Loucy (cell line): ENCODE measurements at regions not wholly inside any gene's neighbourhood (a gene's known extent, or its start where the extent isn't known, plus 50 kb on each side); places are given as distances from the start of the nearest gene placed in this dataset.

Source experiments
- H2AFZ ChIP-seq: fragments of 200-600 bp; sonication (generic); 2 replicates; pipeline ENCODE4 v1.6.0; 2016; ENCODE audit warnings: antibody characterized with exemption, mild to moderate bottlenecking, low read length, moderate library complexity
- H3F3A ChIP-seq: fragments of 200-600 bp; 2 replicates; pipeline ENCODE4 v1.6.0; 2016; ENCODE audit warnings: antibody characterized with exemption, low read depth, mild to moderate bottlenecking
- H3K27me3 ChIP-seq: fragments of 200-600 bp; sonication (generic); 2 replicates; pipeline ENCODE4 v1.6.1; 2014; ENCODE audit warnings: low read length, mild to moderate bottlenecking; ENCODE audit not compliant: insufficient read depth, poor library complexity, severe bottlenecking
- H3K36me3 ChIP-seq: fragments of 200-600 bp; sonication (generic); 2 replicates; pipeline ENCODE4 v1.6.1; 2016; ENCODE audit warnings: low read length; ENCODE audit not compliant: insufficient read depth
- H3K4me1 ChIP-seq: fragments of 200-600 bp; sonication (generic); 2 replicates; pipeline ENCODE4 v1.5.1; 2014; ENCODE audit warnings: low read length, mild to moderate bottlenecking; ENCODE audit not compliant: insufficient read depth, poor library complexity, severe bottlenecking
- H3K4me2 ChIP-seq: fragments of 200-600 bp; sonication (generic); 2 replicates; pipeline ENCODE4 v1.6.0; 2014; ENCODE audit warnings: antibody characterized with exemption, low read length, low read depth, mild to moderate bottlenecking; ENCODE audit not compliant: poor library complexity, severe bottlenecking
- H3K4me3 ChIP-seq: fragments of 200-600 bp; sonication (generic); 2 replicates; pipeline ENCODE4 v1.5.1; 2014; ENCODE audit warnings: low read length, mild to moderate bottlenecking, mixed read lengths; ENCODE audit not compliant: poor library complexity, severe bottlenecking
- H3K79me2 ChIP-seq: fragments of 200-600 bp; sonication (generic); 2 replicates; pipeline ENCODE4 v1.6.1; 2014; ENCODE audit warnings: low read length; ENCODE audit not compliant: insufficient read depth
- H3K9ac ChIP-seq: fragments of 200-600 bp; sonication (generic); 2 replicates; pipeline ENCODE4 v1.6.0; 2014; ENCODE audit warnings: mild to moderate bottlenecking, low read depth, low read length, moderate library complexity; ENCODE audit not compliant: poor library complexity, severe bottlenecking
- H3K9me2 ChIP-seq: fragments of 200-600 bp; sonication (generic); replicated peaks from 2 replicates; pipeline ENCODE4 v1.6.1; 2016; ENCODE audit warnings: low read depth, low read length, mixed read lengths
- H3K9me3 ChIP-seq: fragments of 200-600 bp; sonication (generic); 2 replicates; pipeline ENCODE4 v1.6.1; 2014; ENCODE audit warnings: mild to moderate bottlenecking, antibody characterized with exemption, low read length, low read depth; ENCODE audit not compliant: insufficient read depth
- H4K20me1 ChIP-seq: fragments of 200-600 bp; sonication (generic); 2 replicates; pipeline ENCODE4 v1.6.0; 2014; ENCODE audit warnings: antibody characterized with exemption, low read length, mild to moderate bottlenecking; ENCODE audit not compliant: insufficient read depth, poor library complexity, severe bottlenecking
- CTCF ChIP-seq: fragments of 200-600 bp; sonication (generic); conservative IDR thresholded peaks from 2 replicates; pipeline ENCODE4 v1.5.1; 2014; ENCODE audit warnings: mild to moderate bottlenecking, antibody characterized with exemption, low read length
- EZH2phosphoT487 ChIP-seq: fragments of 200-600 bp; IDR thresholded peaks from 2 replicates; pipeline ENCODE4 v1.6.1; 2018; ENCODE audit warnings: antibody characterized with exemption, mild to moderate bottlenecking, moderate library complexity, borderline replicate concordance

GRCh38 chr17:74110467-74110866 lies 93.0 kb upstream of the RPL38 start:
- no peaks in the 10 kb centered on the region for H4K20me1 ChIP-seq
- H3K9me2 ChIP-seq = no peaks in the 10 kb centered on the region
- H3K79me2 ChIP-seq = no peaks in the 10 kb centered on the region
- no peak overlapping the region for H2AFZ ChIP-seq
- no peak overlapping the region for H3K4me2 ChIP-seq
- no peak for TF ChIP-seq CTCF
- TF ChIP-seq EZH2phosphoT487 = no peak
- no peaks in the 10 kb centered on the region for H3K9me3 ChIP-seq
- no peak overlapping the region for H3K4me3 ChIP-seq
- no peak overlapping the region for H3K9ac ChIP-seq
- no peaks in the 10 kb centered on the region for H3K4me1 ChIP-seq
- no peaks in the 10 kb centered on the region for H3F3A ChIP-seq
- H3K36me3 ChIP-seq = no peaks in the 10 kb centered on the region
- no peaks in the 10 kb centered on the region for H3K27me3 ChIP-seq

GRCh38 chr17:74113326-74113725 lies 90.2 kb upstream of the RPL38 start:
- H3K36me3 ChIP-seq = no peaks in the 10 kb centered on the region
- H3K9ac ChIP-seq = no peak overlapping the region
- H3K4me2 ChIP-seq = no peak overlapping the region
- no peak overlapping the region for H2AFZ ChIP-seq
- no peaks in the 10 kb centered on the region for H3K4me1 ChIP-seq
- H3K9me3 ChIP-seq = no peaks in the 10 kb centered on the region
- no peak for TF ChIP-seq CTCF
- TF ChIP-seq EZH2phosphoT487 = no peak
- no peak overlapping the region for H3K4me3 ChIP-seq
- H3K27me3 ChIP-seq = no peaks in the 10 kb centered on the region
- no peaks in the 10 kb centered on the region for H3K79me2 ChIP-seq
- H3F3A ChIP-seq = no peaks in the 10 kb centered on the region
- H4K20me1 ChIP-seq = no peaks in the 10 kb centered on the region
- H3K9me2 ChIP-seq = no peaks in the 10 kb centered on the region

- Histone ChIP-seq H3F3A (no peaks in the 10 kb centered on the region), H3K27me3 (no peaks in the 10 kb centered on the region), H3K9me3 (no peaks in the 10 kb centered on the region), H3K4me1 (no peaks in the 10 kb centered on the region), H4K20me1 (no peaks in the 10 kb centered on the region), H3K4me2 (no peak overlapping the region), H2AFZ (no peak overlapping the region), H3K79me2 (no peaks in the 10 kb centered on the region), H3K9ac (no peak overlapping the region), H3K9me2 (no peaks in the 10 kb centered on the region), H3K36me3 (no peaks in the 10 kb centered on the region), H3K4me3 (no peak overlapping the region)
- TF ChIP-seq EZH2phosphoT487 (no peak), CTCF (no peak)
Measured at GRCh38 chr17:74113952-74114351, 89.5 kb upstream of the RPL38 start.
